AG08396 (cell line): ENCODE measurements at regions not wholly inside any gene's neighbourhood (a gene's known extent, or its start where the extent isn't known, plus 50 kb on each side); places are given as distances from the start of the nearest gene placed in this dataset.
"Not testable (repeated sequence)": the region's sequence is repeated elsewhere in the genome, so short reads cannot be mapped to it uniquely, and the experiment has no call there.

ENCODE experiments used
- DNase-seq: peaks from one replicate; pipeline ENCODE4 v3.0.0; 2012; ENCODE audit warnings: low spot score, mixed read lengths

GRCh38 chr6:28839443-28840120, 84.2 kb downstream of the TRIM27 start:
- DNase-seq, result no peak

- DNase-seq, result no peak
Observed at GRCh38 chr6:28841290-28841689, 82.5 kb downstream of the TRIM27 start.

- DNase-seq, result not testable (repeated sequence)
Observed at GRCh38 chr6:28848756-28849155, 75.0 kb downstream of the TRIM27 start.
